Activated CD4-positive, alpha-beta T cell treated with anti-CD3 and anti-CD28 coated beads, Interleukin-10, Interleukin-2, amounts not matched to agents 100 ng/mL and 50 ng/mL, durations not matched to agents 16 hours and 8 hours (primary cell): ENCODE measurements at regions not wholly inside any gene's neighbourhood (a gene's known extent, or its start where the extent isn't known, plus 50 kb on each side); places are given as distances from the start of the nearest gene placed in this dataset.

Experiments
- DNase-seq: peaks from one replicate; pipeline ENCODE4 v3.0.0-alpha.2; 2020

DNA sequence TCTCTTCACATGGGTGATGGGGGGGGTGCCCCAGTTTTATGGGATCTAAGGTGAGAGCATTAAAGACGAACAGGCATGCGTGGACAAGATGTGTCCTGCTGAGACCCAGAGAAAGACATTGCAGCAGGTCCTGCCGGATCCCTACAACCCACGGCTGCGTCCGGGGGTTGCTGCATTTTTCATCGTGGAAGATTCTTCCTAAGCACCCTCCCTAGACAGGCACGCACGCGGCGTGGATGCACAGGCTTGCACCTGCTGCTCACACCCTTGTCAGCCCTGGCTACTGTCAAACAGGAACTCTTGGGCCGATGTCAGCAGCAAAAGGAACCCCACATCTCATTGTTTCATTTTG lies 280.6 kb upstream of the RTL1 start:
- DNase-seq: no peak

- no peak for DNase-seq
These were observed 281.1 kb upstream of the RTL1 start for GRCh38 chr14:101184572-101184971.

DNA sequence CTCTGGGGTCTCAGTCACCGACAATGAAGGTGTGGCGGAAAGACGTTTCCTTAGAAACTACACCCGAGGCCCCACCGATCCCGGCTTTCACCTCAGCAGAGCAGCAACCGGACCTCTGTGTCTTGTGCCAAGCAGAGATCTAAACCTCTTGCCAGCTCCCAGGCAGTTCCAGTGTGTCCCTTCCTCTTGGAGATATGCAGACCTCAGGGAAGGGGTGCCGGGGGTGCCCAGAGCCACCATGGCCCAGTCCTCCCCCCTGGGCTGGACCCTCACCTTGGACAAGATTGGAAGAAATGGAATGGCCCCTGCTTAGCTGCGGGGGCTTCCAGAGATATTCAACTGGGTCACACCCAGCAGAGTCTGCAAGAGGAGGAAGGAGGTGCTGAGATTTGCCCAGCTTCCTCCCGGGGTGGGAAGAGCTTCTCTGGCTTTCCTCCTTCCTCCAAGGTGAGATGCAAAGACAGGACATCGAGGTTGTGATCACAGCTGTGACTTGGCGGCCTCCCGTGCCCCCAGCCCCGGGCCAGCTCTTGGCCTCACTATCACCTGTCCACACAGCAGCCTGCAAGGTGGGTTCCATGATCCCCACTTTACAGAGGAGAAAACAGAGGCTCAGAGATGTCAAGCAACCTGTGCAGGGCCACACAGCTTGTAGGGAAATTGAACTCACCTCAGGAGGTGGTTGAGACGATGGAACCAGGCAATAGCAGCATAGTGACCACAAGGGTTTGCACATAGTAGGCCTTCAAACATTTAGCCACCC lies 281.7 kb upstream of the RTL1 start:
- no peak for DNase-seq

GRCh38 chr14:101185946-101186345 lies 282.4 kb upstream of the RTL1 start:
- DNase-seq: no peak

- no peak for DNase-seq
These were observed 283.0 kb upstream of the RTL1 start for GRCh38 chr14:101186544-101186943.

GRCh38 chr14:101186992-101187815 lies 283.7 kb upstream of the RTL1 start:
- DNase-seq: no peak

DNA sequence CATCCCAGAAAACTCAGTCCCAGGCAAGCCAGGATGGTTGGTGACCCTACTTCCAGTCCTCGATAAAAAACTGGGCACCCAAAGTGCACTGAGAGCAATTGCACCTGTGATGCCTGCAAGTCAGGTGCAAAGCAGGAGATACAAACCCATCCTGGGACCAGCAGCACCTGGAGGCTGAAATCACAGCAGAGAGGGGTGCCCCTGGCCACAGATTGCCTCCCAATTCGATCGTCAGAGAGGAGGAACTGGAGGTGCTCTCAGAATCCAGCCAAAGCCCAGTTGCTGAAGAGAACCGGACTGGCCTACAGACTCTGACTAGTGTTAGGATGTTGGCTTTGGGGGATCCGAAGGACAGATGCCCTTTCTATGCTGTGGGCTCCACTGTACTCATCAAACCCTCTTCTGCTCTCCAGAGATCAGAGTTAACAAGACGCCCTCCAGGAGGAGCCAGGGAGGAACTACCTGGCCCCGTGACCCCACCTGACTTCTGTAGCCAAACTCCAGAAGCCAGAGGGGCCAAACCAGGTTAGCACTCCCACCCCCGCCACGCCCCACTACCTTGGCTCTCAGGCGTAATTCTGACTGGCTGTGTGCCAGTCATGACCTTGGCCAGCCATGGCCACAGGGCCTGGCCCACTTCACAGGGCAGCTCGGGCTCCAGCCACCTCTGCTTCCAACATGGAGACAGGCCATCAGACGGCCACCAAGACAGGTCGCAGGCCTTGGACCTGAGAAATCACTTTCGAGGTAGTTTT lies 284.5 kb upstream of the RTL1 start:
- no peak for DNase-seq

- no peak for DNase-seq
These were observed 285.0 kb upstream of the RTL1 start for GRCh38 chr14:101188571-101188915.

- no peak for DNase-seq
These were observed 285.7 kb upstream of the RTL1 start for GRCh38 chr14:101189266-101189665.

- DNase-seq: no peak
These were observed 286.5 kb upstream of the RTL1 start for GRCh38 chr14:101189962-101190560.

- no peak for DNase-seq
These were observed 287.7 kb upstream of the RTL1 start for GRCh38 chr14:101191101-101191720.

- DNase-seq: no peak
These were observed 288.5 kb upstream of the RTL1 start for GRCh38 chr14:101191721-101192660.

GRCh38 chr14:101192661-101193000 lies 289.1 kb upstream of the RTL1 start:
- DNase-seq: no peak

DNA sequence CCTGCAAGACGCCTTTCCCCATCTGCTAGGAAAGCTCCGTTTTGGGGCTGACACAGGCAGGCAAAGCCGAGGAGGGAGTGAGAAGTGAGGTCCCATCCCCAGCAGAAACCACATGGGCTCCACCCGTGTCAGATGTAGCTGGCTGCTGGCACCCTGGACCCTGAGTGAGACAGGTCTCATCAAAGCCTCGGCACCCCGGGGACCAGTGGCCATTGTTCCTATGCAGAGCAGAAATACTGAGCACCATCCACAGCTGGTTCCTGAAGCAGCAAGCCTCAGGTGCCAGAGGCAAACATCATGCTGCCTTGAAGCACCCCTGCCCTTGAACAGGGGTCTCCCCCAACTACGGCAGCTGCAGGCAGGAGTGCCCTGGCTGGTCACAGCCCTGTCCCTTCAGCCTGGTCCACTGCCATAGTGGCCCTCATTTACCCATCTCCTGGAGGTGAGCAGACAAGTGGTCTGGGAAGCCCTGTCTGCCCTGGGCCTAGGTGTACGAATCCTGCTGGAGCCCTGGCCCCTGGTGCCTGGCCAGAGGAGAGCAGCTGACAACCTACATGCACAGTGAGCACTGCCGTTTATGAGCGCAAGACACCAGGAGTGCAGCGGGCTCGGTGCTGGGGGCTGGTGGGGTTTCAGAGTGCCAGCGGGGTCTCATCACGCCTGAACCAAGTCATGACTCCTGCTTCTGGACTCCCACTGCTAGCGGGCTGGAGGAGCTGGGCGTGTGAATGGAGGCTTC lies 289.8 kb upstream of the RTL1 start:
- no peak for DNase-seq

DNA sequence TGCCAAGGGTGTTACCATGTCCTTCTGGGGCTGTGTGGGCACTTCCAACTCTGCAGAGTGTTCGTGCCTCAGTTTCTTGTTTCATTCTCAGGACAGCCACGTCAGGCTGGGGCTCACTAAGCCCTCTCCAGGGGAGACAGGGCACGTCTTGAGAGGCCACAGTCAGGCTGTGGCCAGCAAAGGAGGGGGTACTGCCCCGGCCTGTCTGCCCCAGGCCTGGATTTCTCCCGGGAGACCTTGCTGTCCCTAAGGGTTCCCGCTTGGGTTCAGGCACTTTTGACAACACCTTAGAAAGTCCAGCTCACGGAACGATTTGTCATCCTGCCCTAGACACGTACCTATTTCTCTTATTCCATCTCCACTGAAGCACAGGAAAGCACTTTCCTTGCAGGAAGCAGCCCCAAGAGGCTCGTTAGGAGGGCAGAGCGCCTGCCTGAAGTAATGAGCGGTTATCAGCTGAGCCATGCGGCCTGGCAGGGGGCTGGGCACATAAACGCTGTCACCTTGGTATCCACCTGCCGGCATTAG lies 290.4 kb upstream of the RTL1 start:
- no peak for DNase-seq

DNA sequence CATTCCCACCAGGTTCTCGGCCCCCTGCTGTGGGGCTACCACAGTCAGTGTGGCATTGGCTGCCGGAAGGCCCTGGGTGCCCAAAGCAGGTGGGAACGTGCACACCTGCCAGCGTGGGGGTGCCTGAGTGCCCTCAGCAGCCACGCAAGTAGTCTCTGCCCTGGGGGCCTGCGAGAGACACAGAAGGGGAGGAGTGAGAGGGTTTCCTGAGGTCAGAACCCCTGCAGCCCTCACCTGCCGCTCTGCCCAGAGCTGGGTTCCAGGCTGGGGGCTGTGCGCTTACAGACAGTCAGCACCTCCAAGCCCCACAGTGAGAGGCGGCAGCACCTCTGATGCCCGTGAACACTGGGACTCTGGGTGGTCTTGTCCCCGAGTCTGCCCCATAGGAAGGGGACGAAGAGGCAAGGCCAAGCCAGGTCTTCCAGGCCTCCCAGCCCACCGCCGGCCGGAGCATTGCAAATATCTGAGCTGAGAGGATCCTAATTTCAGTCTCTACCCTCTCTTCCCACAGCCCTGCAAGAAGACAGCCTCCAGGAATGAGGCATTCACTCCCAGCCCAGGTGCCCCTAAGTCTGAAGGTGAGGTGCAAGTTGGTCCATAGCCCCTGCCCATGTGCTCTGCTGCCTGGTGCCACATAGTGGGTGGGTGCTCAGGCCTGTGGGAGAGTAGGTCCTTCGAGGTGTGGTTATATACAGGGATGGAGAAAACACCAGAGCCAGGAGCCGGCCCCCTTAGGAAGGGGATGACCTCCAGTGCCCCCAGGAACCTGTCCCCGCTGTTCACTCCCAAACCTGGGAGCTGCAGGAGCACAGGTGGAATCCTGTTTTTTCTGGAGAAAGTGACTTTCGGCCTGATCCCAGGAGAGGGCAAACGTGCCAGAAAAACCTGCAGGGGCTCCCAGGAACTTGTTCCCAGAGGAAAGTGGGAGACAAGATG lies 291.1 kb upstream of the RTL1 start:
- DNase-seq: no peak

- no peak for DNase-seq
These were observed 291.9 kb upstream of the RTL1 start for GRCh38 chr14:101195309-101195901.

GRCh38 chr14:101196051-101196712 lies 292.7 kb upstream of the RTL1 start:
- no peak for DNase-seq
